ENCODE measurements at regions not wholly inside any gene's neighbourhood (a gene's known extent, or its start where the extent isn't known, plus 50 kb on each side); places are given as distances from the start of the nearest gene placed in this dataset.

GRCh38 chr1:105326886-105327285 is 1577.2 kb downstream of the AMY1C start:
- Histone ChIP-seq H3K27ac (replicated peaks) (no peak overlapping the region), H3K4me3 (replicated peaks; ENCODE audit: insufficient read depth, low read length) (no peak overlapping the region), H3K27me3 (ENCODE audit: insufficient read depth, poor library complexity, severe bottlenecking) (no peaks in the 10 kb centered on the region)
- DNase-seq (ENCODE audit: low read depth in 1 of 2, low spot score in 1 of 2) = no peak
- no peak for TF ChIP-seq SPI1 (IDR thresholded peaks at IDR 0.05; ENCODE audit: borderline replicate concordance, low read depth)
- TF ChIP-seq POLR2AphosphoS5 (IDR thresholded peaks at IDR 0.05; ENCODE audit: low read depth) = no peak
- no peak for TF ChIP-seq REST (IDR thresholded peaks at IDR 0.05; ENCODE audit: insufficient replicate concordance, low read depth)
- no peak for TF ChIP-seq CTCF (IDR thresholded peaks at IDR 0.05; ENCODE audit: insufficient read depth, low read length)
- no peak for TF ChIP-seq GABPA (IDR thresholded peaks at IDR 0.05; ENCODE audit: low read depth)

- Histone ChIP-seq H3K27me3 (ENCODE audit: insufficient read depth, poor library complexity, severe bottlenecking) (no peaks in the 10 kb centered on the region), H3K4me3 (replicated peaks; ENCODE audit: insufficient read depth, low read length) (no peak overlapping the region), H3K27ac (replicated peaks) (no peak overlapping the region)
- no peak for TF ChIP-seq SPI1 (IDR thresholded peaks at IDR 0.05; ENCODE audit: borderline replicate concordance, low read depth)
- TF ChIP-seq CTCF (IDR thresholded peaks at IDR 0.05; ENCODE audit: insufficient read depth, low read length) = no peak
- no peak for TF ChIP-seq REST (IDR thresholded peaks at IDR 0.05; ENCODE audit: insufficient replicate concordance, low read depth)
- no peak for TF ChIP-seq GABPA (IDR thresholded peaks at IDR 0.05; ENCODE audit: low read depth)
- TF ChIP-seq POLR2AphosphoS5 (IDR thresholded peaks at IDR 0.05; ENCODE audit: low read depth) = no peak
- no peak for DNase-seq (ENCODE audit: low read depth in 1 of 2, low spot score in 1 of 2)
Measured at GRCh38 chr1:105337420-105337819, 1587.7 kb downstream of the AMY1C start.

- Histone ChIP-seq H3K27me3 (ENCODE audit: insufficient read depth, poor library complexity, severe bottlenecking) (no peaks in the 10 kb centered on the region), H3K27ac (replicated peaks) (no peak overlapping the region), H3K4me3 (replicated peaks; ENCODE audit: insufficient read depth, low read length) (no peak overlapping the region)
- DNase-seq (ENCODE audit: low read depth in 1 of 2, low spot score in 1 of 2) = no peak
- no peak for TF ChIP-seq CTCF (IDR thresholded peaks at IDR 0.05; ENCODE audit: insufficient read depth, low read length)
Measured at GRCh38 chr1:105343317-105343716, 1593.6 kb downstream of the AMY1C start.

GRCh38 chr1:105359457-105359856 is 1609.8 kb downstream of the AMY1C start:
- no peak for DNase-seq (ENCODE audit: low read depth in 1 of 2, low spot score in 1 of 2)

More at GRCh38 chr1:105359457-105359856, 1609.8 kb downstream of the AMY1C start:
- TF ChIP-seq CTCF (IDR thresholded peaks at IDR 0.05; ENCODE audit: insufficient read depth, low read length) (no peak), SPI1 (IDR thresholded peaks at IDR 0.05; ENCODE audit: borderline replicate concordance, low read depth) (no peak), REST (IDR thresholded peaks at IDR 0.05; ENCODE audit: insufficient replicate concordance, low read depth) (no peak), POLR2AphosphoS5 (IDR thresholded peaks at IDR 0.05; ENCODE audit: low read depth) (no peak), GABPA (IDR thresholded peaks at IDR 0.05; ENCODE audit: low read depth) (no peak)
- no peak overlapping the region for H3K4me3 ChIP-seq (replicated peaks; ENCODE audit: insufficient read depth, low read length)
- no peaks in the 10 kb centered on the region for H3K27me3 ChIP-seq (ENCODE audit: insufficient read depth, poor library complexity, severe bottlenecking)
- no peak overlapping the region for H3K27ac ChIP-seq (replicated peaks)
